ENCODE measurements at regions not wholly inside any gene's neighbourhood (a gene's known extent, or its start where the extent isn't known, plus 50 kb on each side); places are given as distances from the start of the nearest gene placed in this dataset.
"Not testable (repeated sequence)": the region's sequence is repeated elsewhere in the genome, so short reads cannot be mapped to it uniquely, and the experiment has no call there.

- ATAC-seq (no peak), DNase-seq (no peak)
- intact Hi-C loops (cut with DNase I): no loop called here
Measured at GRCh38 chr2:16429431-16430145, 236.0 kb downstream of the CYRIA start.

- no peak for ATAC-seq
- no peak for DNase-seq
- intact Hi-C loops (cut with DNase I): no loop called here
Measured at GRCh38 chr2:16429002-16429401, 236.6 kb downstream of the CYRIA start.

DNA sequence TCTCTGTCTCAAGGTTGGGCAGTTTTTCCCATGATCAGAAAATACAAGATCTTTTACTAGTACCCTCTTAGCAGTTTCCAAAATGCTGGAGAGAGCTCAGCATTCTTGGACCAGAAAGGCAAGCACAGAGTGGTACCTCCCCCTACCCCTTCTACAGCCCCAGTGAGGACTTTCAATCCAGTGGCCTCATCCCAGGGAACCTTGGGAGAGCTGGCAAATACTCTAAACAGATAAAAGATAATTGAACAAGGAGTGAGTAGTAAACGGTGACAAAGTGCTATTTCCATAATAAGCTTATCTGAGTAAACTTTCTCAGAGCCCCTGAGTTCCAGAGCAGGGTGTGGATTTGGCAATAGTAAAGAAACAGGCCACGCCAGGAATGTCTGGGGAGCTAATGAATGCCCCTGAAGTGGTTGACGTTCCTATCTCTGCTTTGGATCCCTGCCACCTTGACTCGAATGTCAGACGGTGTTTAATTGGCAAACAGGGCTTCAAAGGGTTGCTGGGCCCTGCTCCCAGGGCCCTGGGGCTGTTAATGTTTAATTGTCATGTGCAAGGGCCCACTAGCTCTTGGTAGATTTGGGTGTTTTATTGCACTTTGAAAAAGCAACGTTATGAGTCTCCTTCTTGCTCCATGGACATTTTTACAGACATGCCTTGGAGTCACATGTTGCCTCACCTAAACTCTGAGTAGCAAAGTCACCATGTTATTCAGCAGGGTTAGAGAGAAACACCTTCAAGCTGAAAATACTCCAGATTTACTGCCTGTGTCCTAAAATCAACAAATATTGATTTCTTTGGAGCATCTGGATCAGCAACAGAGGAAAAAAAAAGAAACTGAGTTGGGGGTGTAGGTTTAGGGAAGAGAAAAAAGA lies 239.9 kb downstream of the CYRIA start:
- DNase-seq: peak; percentile 37
- intact Hi-C loops (cut with DNase I): no loop called here
- ATAC-seq: peak; percentile 79 to 95

DNA sequence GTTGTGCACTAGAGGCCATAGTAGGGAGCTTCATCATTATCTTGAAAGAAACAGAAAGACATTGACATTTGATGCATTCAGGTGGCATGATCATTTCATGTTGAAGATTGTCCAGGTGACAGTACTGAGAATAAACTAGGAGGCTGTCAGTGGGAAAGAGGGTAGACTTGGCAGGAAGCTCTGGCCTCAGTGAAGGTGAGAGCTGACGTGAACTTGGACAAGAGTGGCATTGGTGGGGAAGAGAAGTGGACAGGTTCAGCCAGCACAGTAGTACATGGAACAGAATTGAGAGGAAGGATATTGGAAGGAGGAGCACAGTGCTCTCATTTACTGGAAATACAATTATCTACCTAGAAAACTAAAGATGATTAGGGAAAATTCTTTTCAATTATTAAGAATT lies 245.2 kb downstream of the CYRIA start:
- ATAC-seq (no peak), DNase-seq (no peak)
- intact Hi-C loops (cut with DNase I): no loop called here

GRCh38 chr2:16417726-16418125 lies 247.9 kb downstream of the CYRIA start:
- DNase-seq (no peak), ATAC-seq (no peak)
- intact Hi-C loops (cut with DNase I): no loop called here

DNA sequence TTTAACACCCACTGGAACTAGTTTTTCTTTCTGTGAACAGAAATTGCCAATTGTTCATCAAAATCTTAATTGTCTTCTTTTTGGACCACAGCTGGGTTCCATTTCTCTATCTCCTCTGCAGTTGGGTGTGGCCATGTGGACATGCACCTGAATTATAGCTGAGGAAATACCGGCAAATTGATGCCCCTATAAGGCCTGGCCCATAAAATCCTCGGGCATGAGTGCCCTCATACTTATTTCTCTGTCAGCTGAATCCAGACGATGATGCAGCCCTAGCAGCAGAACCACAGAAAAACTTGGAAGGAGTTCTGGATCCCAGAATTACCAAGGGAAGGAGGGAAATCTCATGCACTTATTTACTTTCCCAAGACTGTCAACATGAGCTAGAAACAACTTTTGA lies 249.0 kb downstream of the CYRIA start:
- ATAC-seq (no peak), DNase-seq (no peak)
- intact Hi-C loops (cut with DNase I): no loop called here

- intact Hi-C loops (cut with DNase I): not testable (repeated sequence)
Measured at GRCh38 chr2:16415861-16416260, 249.8 kb downstream of the CYRIA start.

DNA sequence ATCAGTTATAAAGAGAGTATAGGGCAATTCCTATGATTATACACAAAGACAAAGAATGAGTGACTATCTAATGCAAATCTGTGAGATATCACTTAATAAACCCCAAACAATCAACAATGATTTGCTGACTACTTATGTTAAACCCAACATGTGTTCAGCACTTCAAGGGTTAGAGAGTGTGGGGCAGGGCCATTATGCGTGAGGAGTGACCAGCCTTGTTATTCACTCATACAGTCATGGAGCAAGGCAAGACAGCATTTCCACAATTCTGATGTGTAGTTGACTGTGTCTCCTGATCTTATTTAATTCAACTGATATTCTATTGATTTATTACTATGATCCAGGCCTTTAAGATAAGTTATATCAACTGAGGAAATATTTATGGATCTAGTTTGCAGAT lies 251.7 kb downstream of the CYRIA start:
- intact Hi-C loops (cut with DNase I): no loop called here
- DNase-seq (no peak), ATAC-seq (peak in 1 of 2 donors; percentile 18)

More at GRCh38 chr2:16415861-16416260, 249.8 kb downstream of the CYRIA start:
- DNase-seq, ATAC-seq: not testable (repeated sequence)

DNA sequence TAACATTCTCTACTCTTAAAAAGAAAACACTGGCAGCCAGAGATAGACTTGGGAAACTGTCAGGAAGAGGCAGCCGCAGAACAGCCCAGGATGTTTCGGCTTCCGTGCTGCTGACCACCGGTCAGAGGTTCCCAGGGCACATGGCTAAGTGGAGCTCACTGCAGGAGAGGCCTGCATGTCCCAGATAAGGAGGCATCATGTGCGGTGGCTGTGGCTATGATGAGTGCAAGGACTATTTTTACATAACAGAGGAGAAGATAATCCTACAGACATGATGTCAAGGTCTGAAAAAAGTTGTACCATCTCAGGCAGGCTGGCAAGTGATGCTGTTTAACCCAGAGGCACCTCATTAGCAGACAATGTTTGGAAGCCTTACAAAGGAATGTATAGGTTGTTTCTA lies 252.3 kb downstream of the CYRIA start:
- DNase-seq: peak; percentile 67
- peak; percentile 96 to 97 for ATAC-seq
- intact Hi-C loops (cut with DNase I): no loop called here

GRCh38 chr2:16412321-16413030 lies 253.2 kb downstream of the CYRIA start:
- DNase-seq (no peak), ATAC-seq (no peak)
- intact Hi-C loops (cut with DNase I): no loop called here

GRCh38 chr2:16411788-16412187 lies 253.8 kb downstream of the CYRIA start:
- DNase-seq (no peak), ATAC-seq (no peak)
- intact Hi-C loops (cut with DNase I): no loop called here

- intact Hi-C loops (cut with DNase I): no loop called here
- ATAC-seq (no peak), DNase-seq (no peak)
Measured at GRCh38 chr2:16409849-16410248, 255.8 kb downstream of the CYRIA start.

DNA sequence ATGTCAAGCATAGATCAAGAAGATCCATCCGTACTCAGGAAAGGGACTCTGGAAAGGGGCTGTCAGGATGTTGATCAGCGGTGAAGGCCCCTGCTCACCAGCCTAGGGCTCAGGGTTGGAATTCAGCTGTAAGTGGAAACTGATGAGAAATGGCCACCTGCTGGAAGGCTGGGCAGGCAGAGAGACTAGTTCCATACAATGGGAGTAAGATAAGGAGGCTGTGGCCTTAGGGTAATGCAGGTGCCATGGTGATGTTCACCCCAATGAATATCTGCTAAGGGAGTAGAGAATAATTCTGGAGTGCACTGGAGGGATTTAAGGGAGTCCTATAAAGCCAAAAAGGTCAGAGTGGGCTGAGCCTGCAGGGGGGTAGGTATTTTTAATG lies 256.6 kb downstream of the CYRIA start:
- DNase-seq (no peak), ATAC-seq (no peak)
- intact Hi-C loops (cut with DNase I): no loop called here

DNA sequence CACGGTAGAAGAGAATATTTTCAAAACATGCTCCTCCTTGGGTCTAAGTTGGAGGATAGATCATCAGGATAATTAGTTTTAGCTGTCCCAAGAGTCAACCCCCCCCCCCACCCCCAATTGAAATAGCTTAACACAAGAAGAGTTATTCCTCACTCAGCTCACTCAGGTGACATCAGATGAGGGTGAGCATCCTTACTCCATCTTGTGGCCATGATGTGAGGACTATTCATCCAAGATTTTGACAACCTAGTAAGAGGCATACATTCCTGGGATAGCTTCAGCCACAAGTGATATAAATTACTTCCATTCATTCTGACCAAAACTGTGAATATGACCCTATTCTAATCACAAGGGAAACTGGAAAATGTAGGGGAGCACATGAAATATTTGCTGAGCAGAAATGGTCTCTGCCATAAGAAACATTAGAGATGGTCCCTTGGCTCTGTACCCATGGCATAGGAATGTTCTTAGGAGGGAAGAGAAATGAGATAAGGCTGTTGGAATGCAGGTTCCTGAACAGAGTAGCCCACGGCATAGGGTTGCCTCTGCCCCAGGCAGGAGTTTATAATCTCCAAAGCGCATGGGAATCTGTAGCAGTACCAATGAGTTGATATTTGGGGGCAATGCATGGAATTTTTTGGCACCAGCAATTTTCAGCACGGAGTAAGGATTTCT lies 257.2 kb downstream of the CYRIA start:
- peak in 1 of 2 donors; percentile 24 for ATAC-seq
- no peak for DNase-seq
- intact Hi-C loops (cut with DNase I): no loop called here

- DNase-seq: peak; percentile 29
- ATAC-seq: peak; percentile 80 to 87
- intact Hi-C loops (cut with DNase I): no loop called here
Measured at GRCh38 chr2:16407358-16407757, 258.3 kb downstream of the CYRIA start.

DNA sequence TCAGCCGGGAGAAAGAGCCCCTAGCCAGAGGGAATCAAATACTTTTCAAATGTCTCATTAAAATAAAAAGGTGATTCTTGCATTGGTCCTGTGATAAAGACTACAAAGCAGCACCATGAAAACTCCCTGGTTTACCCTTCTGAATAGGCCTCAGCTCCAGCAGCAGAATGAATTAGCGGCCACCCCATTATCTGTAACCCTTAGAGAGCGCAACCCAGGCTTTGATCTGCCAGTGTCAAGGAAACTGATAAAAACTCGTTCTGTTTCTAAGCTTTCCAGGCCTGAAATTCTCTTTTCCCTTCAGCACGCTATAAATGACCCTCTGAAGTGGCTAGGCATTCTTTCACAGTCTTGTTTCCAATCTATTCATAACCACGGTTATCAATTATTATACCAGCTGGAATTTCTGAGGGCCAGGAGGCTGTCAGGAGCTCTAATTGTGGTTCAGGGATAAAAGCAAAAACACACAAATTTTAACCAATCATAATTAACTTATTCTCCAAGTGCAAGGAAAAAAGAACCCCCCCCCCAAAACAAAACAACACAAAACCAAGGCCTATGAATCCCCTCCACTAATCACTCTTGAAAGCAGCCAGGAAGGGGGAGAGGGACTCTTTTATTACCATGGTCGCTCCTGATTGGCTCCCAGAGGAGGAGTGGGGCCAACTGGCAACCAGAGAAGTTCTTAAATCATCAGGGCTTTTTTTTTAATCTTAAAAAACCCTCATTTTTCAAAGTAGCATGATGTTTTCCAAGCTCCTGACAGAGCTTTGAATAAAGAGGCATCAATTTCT lies 258.9 kb downstream of the CYRIA start:
- no peak for DNase-seq
- ATAC-seq: peak in 1 of 2 donors; percentile 7
- intact Hi-C loops (cut with DNase I): no loop called here

- ATAC-seq: no peak
- intact Hi-C loops (cut with DNase I): no loop called here
- no peak for DNase-seq
Measured at GRCh38 chr2:16405551-16405950, 260.1 kb downstream of the CYRIA start.

GRCh38 chr2:16404551-16405300 lies 260.9 kb downstream of the CYRIA start:
- no peak for DNase-seq
- no peak for ATAC-seq
- intact Hi-C loops (cut with DNase I): no loop called here

All from left cardiac atrium (tissue), 4 donors.